ENCODE measurements at regions not wholly inside any gene's neighbourhood (a gene's known extent, or its start where the extent isn't known, plus 50 kb on each side); places are given as distances from the start of the nearest gene placed in this dataset.

- POLR2A ChIA-PET: no interaction called here
- DNase-seq (ENCODE audit: low read depth, low spot score): no peak
- H3K27me3 ChIP-seq (ENCODE audit: control insufficient read depth, insufficient read depth, low read length): no peaks in the 10 kb centered on the region
- H3K27ac ChIP-seq (ENCODE audit: low read depth, low read length): no peak overlapping the region
- H3K4me3 ChIP-seq (ENCODE audit: low read depth, low read length): no peak overlapping the region
- no peaks in the 10 kb centered on the region; the same call in 1 of the 2 replicates for H3K9me3 ChIP-seq (ENCODE audit: control insufficient read depth, insufficient read depth, low read length)
- CTCF ChIA-PET: no interaction called here
- TF ChIP-seq, protein P1, sequence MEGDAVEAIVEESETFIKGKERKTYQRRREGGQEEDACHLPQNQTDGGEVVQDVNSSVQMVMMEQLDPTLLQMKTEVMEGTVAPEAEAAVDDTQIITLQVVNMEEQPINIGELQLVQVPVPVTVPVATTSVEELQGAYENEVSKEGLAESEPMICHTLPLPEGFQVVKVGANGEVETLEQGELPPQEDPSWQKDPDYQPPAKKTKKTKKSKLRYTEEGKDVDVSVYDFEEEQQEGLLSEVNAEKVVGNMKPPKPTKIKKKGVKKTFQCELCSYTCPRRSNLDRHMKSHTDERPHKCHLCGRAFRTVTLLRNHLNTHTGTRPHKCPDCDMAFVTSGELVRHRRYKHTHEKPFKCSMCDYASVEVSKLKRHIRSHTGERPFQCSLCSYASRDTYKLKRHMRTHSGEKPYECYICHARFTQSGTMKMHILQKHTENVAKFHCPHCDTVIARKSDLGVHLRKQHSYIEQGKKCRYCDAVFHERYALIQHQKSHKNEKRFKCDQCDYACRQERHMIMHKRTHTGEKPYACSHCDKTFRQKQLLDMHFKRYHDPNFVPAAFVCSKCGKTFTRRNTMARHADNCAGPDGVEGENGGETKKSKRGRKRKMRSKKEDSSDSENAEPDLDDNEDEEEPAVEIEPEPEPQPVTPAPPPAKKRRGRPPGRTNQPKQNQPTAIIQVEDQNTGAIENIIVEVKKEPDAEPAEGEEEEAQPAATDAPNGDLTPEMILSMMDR (IDR thresholded peaks at IDR 0.05; ENCODE audit: low read depth, low read length): no peak
These were observed 84.2 kb upstream of the PMEPA1 start for GRCh38 chr20:57794036-57794435.

GRCh38 chr20:57793421-57793820, 83.6 kb upstream of the PMEPA1 start:
- ChIA-PET POLR2A (no interaction called here), CTCF (no interaction called here)
- Histone ChIP-seq H3K9me3 (ENCODE audit: control insufficient read depth, insufficient read depth, low read length) (no peaks in the 10 kb centered on the region; the same call in 1 of the 2 replicates), H3K27ac (ENCODE audit: low read depth, low read length) (no peak overlapping the region), H3K4me3 (ENCODE audit: low read depth, low read length) (no peak overlapping the region), H3K27me3 (ENCODE audit: control insufficient read depth, insufficient read depth, low read length) (no peaks in the 10 kb centered on the region)
- no peak for DNase-seq (ENCODE audit: low read depth, low spot score)
- TF ChIP-seq, protein P1 (IDR thresholded peaks at IDR 0.05; ENCODE audit: low read depth, low read length): no peak

GRCh38 chr20:57792386-57793080, 82.7 kb upstream of the PMEPA1 start:
- Histone ChIP-seq H3K4me3 (ENCODE audit: low read depth, low read length) (no peak overlapping the region), H3K27ac (ENCODE audit: low read depth, low read length) (no peak overlapping the region), H3K27me3 (ENCODE audit: control insufficient read depth, insufficient read depth, low read length) (no peaks in the 10 kb centered on the region), H3K9me3 (ENCODE audit: control insufficient read depth, insufficient read depth, low read length) (no peaks in the 10 kb centered on the region; the same call in 1 of the 2 replicates)
- ChIA-PET CTCF (no interaction called here), POLR2A (no interaction called here)
- TF ChIP-seq, protein P1 (IDR thresholded peaks at IDR 0.05; ENCODE audit: low read depth, low read length): no peak
- no peak for DNase-seq (ENCODE audit: low read depth, low spot score)

DNA sequence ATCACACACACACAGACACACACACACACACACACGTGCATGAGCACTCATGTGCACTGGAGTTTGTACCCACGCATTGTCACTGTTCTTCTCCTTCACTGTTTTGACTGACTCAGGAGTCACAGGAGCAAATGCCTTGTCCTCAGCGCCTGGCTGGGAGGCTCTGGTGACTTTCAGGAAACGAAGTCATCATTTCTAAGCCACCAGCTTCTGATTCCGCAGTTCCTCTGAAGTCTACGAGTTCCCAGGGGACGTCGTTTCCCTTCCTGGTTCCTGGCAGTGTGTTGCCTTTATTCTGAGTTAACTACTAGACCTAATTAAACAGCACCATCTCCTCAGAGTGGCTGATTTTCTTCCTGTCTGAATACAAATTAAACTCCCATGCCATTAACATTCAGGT, 82.2 kb upstream of the PMEPA1 start:
- H3K27me3 ChIP-seq (ENCODE audit: control insufficient read depth, insufficient read depth, low read length): no peaks in the 10 kb centered on the region
- no peaks in the 10 kb centered on the region; the same call in 1 of the 2 replicates for H3K9me3 ChIP-seq (ENCODE audit: control insufficient read depth, insufficient read depth, low read length)
- no peak overlapping the region for H3K4me3 ChIP-seq (ENCODE audit: low read depth, low read length)
- no peak for DNase-seq (ENCODE audit: low read depth, low spot score)
- TF ChIP-seq, protein P1 (IDR thresholded peaks at IDR 0.05; ENCODE audit: low read depth, low read length): no peak
- no peak overlapping the region for H3K27ac ChIP-seq (ENCODE audit: low read depth, low read length)
- ChIA-PET CTCF (no interaction called here), POLR2A (no interaction called here)

- Histone ChIP-seq H3K9me3 (ENCODE audit: control insufficient read depth, insufficient read depth, low read length) (no peaks in the 10 kb centered on the region; the same call in 1 of the 2 replicates), H3K27ac (ENCODE audit: low read depth, low read length) (no peak overlapping the region), H3K4me3 (ENCODE audit: low read depth, low read length) (no peak overlapping the region), H3K27me3 (ENCODE audit: control insufficient read depth, insufficient read depth, low read length) (no peaks in the 10 kb centered on the region)
- TF ChIP-seq, protein P1 (IDR thresholded peaks at IDR 0.05; ENCODE audit: low read depth, low read length): no peak
- CTCF ChIA-PET: no interaction called here
- POLR2A ChIA-PET: no interaction called here
- DNase-seq (ENCODE audit: low read depth, low spot score): no peak
These were observed 81.6 kb upstream of the PMEPA1 start for GRCh38 chr20:57791178-57791962.

Measured in AG04450 (cell line).